Loucy (cell line): ENCODE measurements at regions not wholly inside any gene's neighbourhood (a gene's known extent, or its start where the extent isn't known, plus 50 kb on each side); places are given as distances from the start of the nearest gene placed in this dataset.

ENCODE experiments used
- CTCF ChIP-seq: fragments of 200-600 bp; sonication (generic); conservative IDR thresholded peaks from 2 replicates; pipeline ENCODE4 v1.5.1; 2014; ENCODE audit warnings: mild to moderate bottlenecking, antibody characterized with exemption, low read length
- EZH2phosphoT487 ChIP-seq: fragments of 200-600 bp; IDR thresholded peaks from 2 replicates; pipeline ENCODE4 v1.6.1; 2018; ENCODE audit warnings: antibody characterized with exemption, mild to moderate bottlenecking, moderate library complexity, borderline replicate concordance

GRCh38 chr7:131231381-131232220, 96.1 kb upstream of the MKLN1 start:
- TF ChIP-seq CTCF (no peak), EZH2phosphoT487 (no peak)
